GM12891 (cell line): ENCODE measurements at regions not wholly inside any gene's neighbourhood (a gene's known extent, or its start where the extent isn't known, plus 50 kb on each side); places are given as distances from the start of the nearest gene placed in this dataset.

ENCODE experiments used
- POLR2A ChIP-seq: IDR thresholded peaks from 2 replicates; pipeline ENCODE4 v1.6.1; 2011; ENCODE audit warnings: low read depth, low read length, control low read depth
- POLR2AphosphoS5 ChIP-seq: IDR thresholded peaks from 2 replicates; pipeline ENCODE4 v1.6.1; 2011; ENCODE audit warnings: low read depth, low read length, control low read depth
- SPI1 ChIP-seq: IDR thresholded peaks from 2 replicates; pipeline ENCODE4 v1.6.1; 2011; ENCODE audit warnings: low read depth, low read length, control low read depth
- TAF1 ChIP-seq: IDR thresholded peaks from 2 replicates; pipeline ENCODE4 v1.6.1; 2011; ENCODE audit warnings: low read depth, low read length, control low read depth

DNA sequence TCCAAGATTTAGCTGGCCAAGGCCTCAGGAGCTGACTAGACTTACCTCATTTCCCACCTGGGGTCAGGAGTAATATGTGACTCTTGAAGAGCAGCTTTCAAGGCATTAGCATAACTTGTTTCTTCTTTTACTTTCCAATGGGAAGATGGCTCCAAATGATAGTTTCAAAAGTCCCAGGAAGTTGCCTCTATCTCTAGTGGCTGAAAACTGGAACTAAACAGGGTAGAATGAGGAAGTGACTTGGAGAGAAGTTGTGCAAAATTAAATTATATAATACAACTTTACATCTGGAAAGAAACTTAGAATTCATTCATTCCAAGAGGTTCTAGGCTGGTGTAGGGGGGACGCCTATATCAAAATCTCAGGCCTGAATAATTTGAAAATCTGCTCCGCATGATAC, 250.1 kb upstream of the FMN2 start:
- no peak for TF ChIP-seq TAF1
- no peak for TF ChIP-seq POLR2A
- no peak for TF ChIP-seq POLR2AphosphoS5
- TF ChIP-seq SPI1, result no peak
